ENCODE measurements at regions not wholly inside any gene's neighbourhood (a gene's known extent, or its start where the extent isn't known, plus 50 kb on each side); places are given as distances from the start of the nearest gene placed in this dataset.

DNA sequence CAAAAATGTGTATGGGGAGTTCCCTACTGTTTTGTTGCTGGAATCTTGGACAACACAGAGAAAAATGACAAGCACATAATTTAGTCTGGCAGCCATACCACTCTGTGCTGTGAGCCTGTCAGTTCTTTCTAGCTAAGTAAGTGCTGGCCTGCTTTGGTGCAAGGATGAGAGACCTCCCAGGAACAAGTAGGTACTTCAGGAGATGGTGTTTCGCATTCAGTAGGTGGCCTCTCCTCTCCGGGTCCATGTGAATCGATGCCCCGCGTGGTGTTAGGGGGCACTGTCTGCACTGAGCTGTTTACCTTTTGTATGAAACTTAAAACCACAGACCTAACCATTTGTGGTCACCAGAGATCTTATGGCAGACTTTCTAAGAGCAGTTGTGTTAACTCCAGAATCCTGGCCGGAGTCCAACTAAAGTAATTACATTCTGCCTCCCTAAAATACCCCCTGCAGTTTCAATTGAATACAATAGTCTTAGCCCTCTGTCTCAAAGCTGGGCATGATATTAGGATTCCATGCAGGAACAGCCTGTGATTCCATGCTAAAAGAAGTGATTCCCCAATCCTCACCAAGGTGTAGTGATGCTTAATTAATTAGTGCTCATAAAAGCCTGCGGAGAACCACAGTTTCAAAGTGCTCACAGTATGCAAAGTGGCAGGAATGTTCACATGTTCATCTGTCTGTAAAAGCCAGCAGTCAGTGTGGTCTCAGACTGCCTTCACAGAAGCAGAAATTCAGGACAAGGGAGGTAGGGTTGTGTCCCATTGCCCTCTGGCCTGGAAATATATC, 64.2 kb downstream of the LLPH start:
- DNase-seq: peak; percentile 31

DNA sequence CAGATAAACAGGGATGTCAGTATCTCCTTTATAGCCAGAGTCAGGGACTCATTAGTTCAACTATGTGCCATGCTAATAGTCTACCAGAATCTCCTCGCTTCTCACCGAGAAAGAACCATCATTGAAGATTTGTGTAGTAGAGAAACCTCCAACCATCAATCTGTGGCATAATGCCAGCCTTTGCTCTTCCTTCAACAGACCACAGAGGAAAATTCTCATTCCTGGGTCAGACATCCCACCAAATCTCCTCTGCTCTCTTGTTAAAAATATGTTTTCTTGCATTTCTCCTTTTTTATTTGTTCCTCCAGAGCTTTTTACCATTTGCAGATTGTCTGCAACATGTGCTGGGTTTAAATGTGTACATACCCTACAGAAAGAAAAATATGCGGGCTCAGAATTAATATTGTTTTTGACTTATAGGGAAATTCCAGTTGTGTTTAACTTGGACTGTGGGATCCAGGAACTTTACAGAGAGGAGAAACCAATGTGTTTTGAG, 64.9 kb downstream of the LLPH start:
- no peak for DNase-seq

DNA sequence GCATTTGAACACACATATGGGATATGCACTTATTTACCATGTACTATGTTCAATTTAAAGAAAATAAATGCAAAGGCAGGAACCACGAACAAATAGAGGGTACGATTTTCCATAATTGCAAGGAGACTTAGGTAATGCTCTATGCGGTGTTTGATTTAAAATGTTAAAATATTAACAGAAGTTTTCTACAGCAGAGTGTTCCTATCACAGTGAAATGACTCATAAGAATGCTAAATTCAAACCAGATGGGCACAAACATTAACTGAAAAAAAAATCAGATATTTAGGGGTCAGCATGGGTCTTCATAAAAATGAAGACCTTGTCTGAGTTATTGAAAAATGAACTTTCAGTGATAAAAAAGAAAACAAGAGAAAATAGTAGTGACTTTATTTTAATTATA, 65.4 kb downstream of the LLPH start:
- DNase-seq: no peak

GRCh38 chr12:66063916-66064315, 66.6 kb downstream of the LLPH start:
- DNase-seq: no peak

DNA sequence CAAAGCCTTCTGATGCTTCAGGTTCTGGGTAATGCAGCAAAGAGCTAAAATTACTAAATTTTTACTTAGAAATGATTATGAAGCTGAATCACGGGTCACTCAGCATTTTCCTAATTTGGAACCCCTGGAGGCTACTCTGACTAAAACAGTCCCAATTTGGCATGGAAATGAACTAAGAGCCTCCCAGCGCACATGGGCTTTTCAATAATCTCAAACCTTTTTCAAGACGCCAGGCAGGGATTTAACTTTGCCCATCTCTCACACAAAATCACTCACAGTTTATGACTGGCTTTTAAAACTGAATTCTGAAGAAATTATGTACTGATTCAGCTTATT, 68.3 kb downstream of the LLPH start:
- no peak for DNase-seq

DNA sequence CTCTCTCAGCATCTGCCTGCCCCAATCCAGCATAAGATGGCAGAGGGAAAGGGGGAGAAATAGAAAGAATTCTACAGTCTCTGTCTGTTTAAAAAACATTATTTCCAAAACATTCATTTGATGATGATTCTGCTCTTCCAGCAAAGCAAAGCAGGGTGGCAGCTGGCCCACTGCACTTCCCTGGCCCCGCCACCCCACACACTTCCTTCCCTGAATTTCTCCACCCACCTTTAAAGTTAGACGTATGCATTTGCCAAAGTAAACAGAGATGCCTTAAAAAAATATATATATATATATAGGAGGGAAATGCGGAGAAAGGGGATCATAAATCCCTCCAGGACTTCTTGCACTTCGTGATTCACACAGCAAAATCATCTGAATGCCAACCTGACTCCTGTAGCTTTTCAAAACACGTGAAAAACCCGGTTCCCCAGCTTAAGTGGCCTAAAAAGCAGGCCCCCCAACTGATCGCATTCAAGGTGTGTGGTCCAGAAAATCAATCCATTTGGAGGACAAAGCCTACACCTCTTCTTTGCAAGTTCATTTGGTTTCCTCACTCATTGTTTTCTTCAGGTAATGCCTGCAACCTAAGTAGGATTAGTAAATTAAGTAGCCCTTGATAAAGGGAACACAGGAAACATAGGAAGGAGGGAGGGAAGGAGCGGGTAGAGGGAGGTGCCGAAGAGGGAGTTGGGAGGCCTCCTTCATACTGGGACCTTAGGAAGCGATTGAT, 68.8 kb downstream of the LLPH start:
- DNase-seq: no peak

DNA sequence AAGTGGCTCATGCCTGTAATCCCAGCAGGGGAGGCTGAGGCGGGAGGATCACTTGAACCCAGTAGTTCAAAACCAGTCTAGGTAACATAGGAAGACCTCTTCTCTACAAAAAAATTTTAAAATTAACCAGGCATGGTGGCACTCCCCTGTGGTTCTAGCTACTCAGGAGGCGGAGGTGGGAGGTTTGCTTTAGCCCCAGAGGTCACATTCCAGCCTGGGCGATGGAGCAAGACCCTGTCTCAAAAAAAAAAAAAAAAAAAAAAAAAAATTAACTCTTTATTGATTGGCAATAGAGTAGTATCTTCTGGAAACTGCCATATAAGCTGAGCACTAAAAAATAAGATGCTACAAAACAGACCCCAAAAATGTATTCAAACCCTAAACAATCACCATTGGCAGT, 69.5 kb downstream of the LLPH start:
- DNase-seq: no peak

GRCh38 chr12:66060163-66060907, 70.2 kb downstream of the LLPH start:
- DNase-seq: no peak

GRCh38 chr12:66059666-66060065, 70.9 kb downstream of the LLPH start:
- DNase-seq: peak; percentile 24

GRCh38 chr12:66058554-66058953, 72.0 kb downstream of the LLPH start:
- no peak for DNase-seq

DNA sequence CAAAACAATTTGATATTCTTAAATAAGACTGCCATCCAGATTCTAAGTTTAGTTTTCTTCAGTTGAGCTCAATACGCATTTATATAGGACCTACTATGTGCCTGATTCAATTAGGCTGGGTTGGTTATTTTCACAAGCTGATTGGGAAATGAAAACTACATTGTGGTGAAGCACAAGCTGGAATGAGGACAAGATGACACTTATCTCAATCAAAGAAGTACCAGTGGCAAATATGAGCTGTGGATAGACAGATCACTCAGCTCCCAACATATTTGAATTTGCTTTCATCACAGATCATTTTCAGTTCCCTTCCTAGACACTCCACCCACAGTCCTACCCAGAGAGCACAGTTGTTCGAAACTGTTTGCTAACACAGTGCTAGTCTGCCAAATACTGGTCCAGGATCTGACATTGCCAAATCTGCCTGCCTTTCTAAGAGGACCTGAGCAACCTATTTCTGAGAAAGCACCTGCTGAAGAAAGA, 74.7 kb downstream of the LLPH start:
- DNase-seq: no peak

DNA sequence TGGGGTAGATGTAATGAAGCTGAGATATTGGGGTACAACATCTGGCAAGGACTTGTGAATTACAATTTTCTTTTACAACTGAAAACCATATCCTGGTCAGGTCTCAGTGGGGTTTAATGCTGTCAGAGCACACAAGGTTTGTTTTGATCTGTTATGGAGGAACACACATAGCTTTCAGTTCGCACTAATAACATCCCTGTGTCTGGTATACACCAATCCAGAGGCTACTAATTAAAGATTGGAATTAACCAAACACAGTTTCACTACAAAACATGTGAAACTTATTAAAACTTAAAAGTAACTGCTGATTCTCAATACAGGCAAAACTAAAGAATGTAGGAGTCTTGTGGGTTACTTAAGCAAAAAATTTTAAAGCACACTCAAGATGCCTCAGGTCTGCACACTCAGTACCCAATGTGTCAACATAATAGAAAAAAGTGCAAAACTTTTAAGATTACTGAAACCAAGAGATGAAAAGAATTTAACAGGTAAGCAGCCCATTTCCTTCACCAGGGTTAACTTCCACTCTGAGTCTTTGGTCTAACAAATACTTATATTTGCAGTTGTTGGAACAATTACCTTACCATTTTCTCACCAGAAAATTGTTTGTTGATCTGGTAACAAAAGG, 77.4 kb downstream of the LLPH start:
- DNase-seq: no peak

DNA sequence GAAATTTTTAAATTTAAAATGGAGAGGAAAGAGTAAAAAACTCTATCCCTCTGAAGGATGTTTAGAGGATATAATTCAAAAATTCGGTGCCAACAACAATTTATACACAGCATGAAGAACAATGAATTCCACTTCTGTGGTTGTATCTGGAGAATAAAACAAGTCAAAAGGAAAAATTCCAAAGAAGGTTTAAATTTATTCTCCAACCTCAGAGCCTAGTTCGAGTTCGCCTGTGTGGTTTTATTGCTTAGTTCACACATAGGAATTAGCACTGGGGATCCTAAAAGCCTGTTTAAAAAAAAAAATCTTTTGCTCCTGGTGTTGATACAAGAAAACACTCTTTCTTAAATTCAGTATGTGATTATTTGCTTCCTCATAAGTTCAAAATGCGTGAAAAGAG, 79.2 kb downstream of the LLPH start:
- DNase-seq: no peak

DNA sequence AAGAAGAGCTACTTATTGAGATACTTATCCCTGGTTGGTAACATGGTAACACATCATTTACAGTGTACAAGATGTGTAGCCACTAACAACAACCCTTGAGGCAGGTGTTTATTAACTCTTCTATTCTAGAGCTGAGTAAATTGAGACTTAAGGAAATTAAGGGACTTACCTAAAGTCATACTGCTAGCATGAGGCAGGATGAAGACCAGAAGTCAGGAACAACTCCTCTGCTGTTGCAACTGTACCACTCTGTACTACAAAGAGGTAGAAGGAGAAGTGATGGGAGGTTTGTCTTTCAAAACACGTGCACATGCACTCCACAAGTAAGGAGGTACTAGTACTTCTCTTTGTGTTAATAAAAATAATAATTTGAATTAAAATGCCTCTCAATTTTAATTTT, 79.9 kb downstream of the LLPH start:
- no peak for DNase-seq

DNA sequence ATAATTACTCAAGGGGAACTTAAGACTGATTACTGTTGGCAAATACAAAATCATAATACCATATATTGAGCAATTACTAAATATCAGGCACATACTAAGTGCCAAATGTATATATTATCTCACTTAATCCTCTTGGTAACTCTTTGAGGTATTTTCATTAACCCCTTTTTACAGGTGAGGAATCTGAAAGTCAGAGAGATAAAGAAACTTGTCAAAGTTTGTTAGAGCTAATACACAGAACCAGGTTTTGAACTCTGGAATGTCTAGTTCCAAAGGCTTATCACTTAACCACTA, 80.3 kb downstream of the LLPH start:
- DNase-seq: no peak

DNA sequence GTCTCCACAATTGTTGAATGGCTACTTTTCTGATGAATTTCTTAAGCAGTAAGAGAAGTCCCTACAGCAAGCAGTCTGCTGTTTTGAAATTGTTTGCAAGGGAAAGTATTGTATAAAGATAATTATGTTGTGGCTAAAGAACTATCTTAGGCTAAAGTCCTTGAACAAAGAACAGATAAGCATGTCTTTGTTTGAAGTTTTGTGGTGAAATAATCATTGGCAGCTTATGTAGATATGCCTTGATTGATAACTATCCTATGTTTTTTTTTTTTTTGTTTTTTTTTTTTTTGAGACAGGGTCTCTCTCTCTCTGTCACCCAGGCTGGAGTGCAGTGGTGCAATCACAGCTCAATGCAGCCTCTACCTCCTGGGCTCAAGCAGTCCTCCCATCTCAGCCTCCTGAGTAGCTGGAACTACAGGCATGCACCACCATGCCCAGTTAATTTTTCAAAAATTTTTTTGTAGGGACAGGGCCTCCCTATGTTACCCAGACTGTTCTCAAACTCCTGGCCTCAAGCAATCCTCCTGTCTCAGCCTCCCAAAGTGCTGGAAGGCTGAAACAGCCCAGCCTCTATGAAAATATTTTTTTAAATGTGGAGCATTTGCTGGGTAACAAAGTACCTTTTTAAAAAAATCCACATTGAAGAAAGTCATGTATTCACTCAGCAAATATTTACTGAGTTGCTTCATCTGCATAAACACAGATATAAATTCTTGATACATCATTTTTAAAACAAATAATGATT, 80.8 kb downstream of the LLPH start:
- no peak for DNase-seq

GRCh38 chr12:66048835-66049537, 81.6 kb downstream of the LLPH start:
- no peak for DNase-seq

DNA sequence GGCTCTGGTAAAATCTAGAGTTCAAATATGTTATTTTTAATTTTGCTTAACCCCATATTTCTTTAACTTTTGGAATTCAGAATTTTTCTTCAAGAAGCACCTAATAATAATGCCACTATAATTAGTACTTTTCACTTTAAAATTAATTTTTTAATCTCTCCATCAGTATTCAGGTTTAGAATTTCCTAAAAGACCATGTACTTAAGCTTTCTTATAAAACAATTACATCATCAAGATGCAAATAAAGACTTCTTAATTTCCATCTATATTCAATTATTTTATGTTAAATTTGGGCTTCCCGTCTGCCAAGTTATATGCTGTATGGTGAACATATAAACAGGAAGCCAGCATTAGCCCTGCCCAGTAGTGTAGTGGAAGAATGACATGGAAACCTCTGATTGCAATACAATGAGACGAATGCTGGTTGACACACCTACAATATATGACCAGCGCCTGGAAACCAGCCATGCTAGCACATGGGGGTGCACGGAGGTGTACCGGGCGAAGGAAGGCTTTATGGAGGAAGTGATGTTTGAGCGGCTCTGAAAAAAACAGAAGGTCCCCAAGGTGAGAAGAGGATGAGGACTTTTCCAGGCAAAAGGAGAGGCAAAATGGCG, 82.2 kb downstream of the LLPH start:
- DNase-seq: no peak

GRCh38 chr12:66047411-66048021, 83.0 kb downstream of the LLPH start:
- DNase-seq: no peak

DNA sequence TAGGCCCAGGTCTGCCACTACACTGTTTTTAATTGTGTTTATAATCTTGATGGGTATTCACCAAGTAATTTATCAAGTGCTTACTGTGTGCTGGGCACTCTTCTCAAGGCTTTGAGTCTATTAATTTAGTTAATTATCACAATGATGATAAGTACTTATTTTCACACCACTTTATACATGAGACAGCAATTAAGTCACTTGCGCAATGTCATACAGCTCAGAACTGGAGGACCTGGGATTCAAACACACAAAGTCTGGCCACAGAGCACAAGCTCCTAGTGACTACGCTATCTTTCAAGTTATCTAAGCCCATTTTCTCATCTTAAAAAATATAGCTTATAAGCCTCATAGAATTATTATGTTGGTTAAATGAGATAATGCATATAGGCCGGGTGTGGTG, 85.0 kb downstream of the LLPH start:
- DNase-seq: no peak

DNA sequence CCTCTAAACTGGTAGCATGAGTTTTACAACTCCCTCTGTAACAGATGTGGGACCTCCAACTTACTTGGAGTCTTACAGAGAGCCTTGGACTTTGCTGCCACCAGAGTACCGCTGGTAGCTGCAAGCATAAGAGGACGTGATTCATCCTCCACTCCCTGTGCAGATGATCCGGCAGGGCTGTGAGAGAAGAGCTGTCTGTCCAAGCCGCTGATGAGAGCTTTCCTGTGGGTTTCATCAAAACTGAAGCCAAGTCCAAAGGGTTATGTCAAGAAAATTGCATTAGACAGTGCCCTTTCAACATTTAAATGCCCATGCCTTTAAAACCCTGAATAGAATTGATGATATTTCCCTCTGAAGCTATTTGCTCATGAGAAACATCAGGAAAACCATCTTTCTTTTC, 85.8 kb downstream of the LLPH start:
- DNase-seq: no peak
